ENCODE measurements at regions not wholly inside any gene's neighbourhood (a gene's known extent, or its start where the extent isn't known, plus 50 kb on each side); places are given as distances from the start of the nearest gene placed in this dataset.

DNA sequence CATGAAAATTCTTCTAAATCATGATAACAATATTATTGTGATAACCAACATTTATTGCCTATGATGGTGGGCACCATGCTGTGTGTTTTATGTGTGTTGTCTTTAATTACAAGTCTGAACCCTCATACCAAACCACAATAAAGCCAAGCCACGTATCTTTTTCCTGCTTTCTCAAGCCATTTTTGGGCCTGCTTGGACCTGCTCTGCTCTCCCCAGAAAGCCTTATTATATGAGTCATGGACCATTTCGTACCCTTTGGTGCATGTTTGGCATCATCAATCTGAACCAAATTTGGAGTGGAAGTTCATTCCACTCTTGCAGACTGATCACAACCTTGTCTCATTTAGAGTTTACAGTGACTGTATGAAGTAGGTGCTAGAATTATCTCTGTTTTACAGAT is 87.3 kb upstream of the CD53 start:
- TF ChIP-seq SPI1 (IDR thresholded peaks at IDR 0.05; ENCODE audit: borderline replicate concordance, low read depth), result no peak
- TF ChIP-seq POLR2AphosphoS5 (IDR thresholded peaks at IDR 0.05; ENCODE audit: low read depth), result no peak
- DNase-seq (ENCODE audit: low read depth in 1 of 2, low spot score in 1 of 2), result no peak
- H3K27me3 ChIP-seq (ENCODE audit: insufficient read depth, poor library complexity, severe bottlenecking), result no peaks in the 10 kb centered on the region
- no peak overlapping the region for H3K4me3 ChIP-seq (replicated peaks; ENCODE audit: insufficient read depth, low read length)
- H3K27ac ChIP-seq (replicated peaks), result no peak overlapping the region

DNA sequence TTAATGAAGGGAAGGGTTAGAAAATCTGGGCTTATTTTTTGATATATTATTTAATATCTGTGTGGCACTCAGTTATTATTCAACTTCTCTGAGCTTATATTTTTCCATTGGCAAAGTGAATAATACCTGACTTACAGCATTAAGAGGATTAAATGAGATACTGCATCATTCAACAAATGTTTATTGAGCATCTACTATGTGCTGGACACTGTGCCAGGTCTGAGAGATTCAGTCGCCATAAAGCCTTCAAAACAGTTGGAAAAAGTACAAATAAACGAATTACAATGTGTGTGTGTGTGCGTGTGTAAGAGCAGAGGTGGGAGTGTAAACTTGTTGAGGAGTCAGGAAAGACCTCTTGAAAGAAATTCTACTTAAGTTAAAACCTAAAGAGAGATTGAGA is 87.9 kb upstream of the CD53 start:
- DNase-seq (ENCODE audit: low read depth in 1 of 2, low spot score in 1 of 2), result no peak
- TF ChIP-seq GABPA (IDR thresholded peaks at IDR 0.05; ENCODE audit: low read depth) (no peak), SPI1 (IDR thresholded peaks at IDR 0.05; ENCODE audit: borderline replicate concordance, low read depth) (no peak), POLR2AphosphoS5 (IDR thresholded peaks at IDR 0.05; ENCODE audit: low read depth) (no peak)
- TF ChIP-seq, protein P1, sequence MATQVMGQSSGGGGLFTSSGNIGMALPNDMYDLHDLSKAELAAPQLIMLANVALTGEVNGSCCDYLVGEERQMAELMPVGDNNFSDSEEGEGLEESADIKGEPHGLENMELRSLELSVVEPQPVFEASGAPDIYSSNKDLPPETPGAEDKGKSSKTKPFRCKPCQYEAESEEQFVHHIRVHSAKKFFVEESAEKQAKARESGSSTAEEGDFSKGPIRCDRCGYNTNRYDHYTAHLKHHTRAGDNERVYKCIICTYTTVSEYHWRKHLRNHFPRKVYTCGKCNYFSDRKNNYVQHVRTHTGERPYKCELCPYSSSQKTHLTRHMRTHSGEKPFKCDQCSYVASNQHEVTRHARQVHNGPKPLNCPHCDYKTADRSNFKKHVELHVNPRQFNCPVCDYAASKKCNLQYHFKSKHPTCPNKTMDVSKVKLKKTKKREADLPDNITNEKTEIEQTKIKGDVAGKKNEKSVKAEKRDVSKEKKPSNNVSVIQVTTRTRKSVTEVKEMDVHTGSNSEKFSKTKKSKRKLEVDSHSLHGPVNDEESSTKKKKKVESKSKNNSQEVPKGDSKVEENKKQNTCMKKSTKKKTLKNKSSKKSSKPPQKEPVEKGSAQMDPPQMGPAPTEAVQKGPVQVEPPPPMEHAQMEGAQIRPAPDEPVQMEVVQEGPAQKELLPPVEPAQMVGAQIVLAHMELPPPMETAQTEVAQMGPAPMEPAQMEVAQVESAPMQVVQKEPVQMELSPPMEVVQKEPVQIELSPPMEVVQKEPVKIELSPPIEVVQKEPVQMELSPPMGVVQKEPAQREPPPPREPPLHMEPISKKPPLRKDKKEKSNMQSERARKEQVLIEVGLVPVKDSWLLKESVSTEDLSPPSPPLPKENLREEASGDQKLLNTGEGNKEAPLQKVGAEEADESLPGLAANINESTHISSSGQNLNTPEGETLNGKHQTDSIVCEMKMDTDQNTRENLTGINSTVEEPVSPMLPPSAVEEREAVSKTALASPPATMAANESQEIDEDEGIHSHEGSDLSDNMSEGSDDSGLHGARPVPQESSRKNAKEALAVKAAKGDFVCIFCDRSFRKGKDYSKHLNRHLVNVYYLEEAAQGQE (IDR thresholded peaks at IDR 0.05; ENCODE audit: insufficient replicate concordance, low read depth), result no peak
- TF ChIP-seq, protein P2, sequence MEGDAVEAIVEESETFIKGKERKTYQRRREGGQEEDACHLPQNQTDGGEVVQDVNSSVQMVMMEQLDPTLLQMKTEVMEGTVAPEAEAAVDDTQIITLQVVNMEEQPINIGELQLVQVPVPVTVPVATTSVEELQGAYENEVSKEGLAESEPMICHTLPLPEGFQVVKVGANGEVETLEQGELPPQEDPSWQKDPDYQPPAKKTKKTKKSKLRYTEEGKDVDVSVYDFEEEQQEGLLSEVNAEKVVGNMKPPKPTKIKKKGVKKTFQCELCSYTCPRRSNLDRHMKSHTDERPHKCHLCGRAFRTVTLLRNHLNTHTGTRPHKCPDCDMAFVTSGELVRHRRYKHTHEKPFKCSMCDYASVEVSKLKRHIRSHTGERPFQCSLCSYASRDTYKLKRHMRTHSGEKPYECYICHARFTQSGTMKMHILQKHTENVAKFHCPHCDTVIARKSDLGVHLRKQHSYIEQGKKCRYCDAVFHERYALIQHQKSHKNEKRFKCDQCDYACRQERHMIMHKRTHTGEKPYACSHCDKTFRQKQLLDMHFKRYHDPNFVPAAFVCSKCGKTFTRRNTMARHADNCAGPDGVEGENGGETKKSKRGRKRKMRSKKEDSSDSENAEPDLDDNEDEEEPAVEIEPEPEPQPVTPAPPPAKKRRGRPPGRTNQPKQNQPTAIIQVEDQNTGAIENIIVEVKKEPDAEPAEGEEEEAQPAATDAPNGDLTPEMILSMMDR (IDR thresholded peaks at IDR 0.05; ENCODE audit: insufficient read depth, low read length), result no peak
- H3K27me3 ChIP-seq (ENCODE audit: insufficient read depth, poor library complexity, severe bottlenecking), result no peaks in the 10 kb centered on the region
- no peak overlapping the region for H3K27ac ChIP-seq (replicated peaks)
- no peak overlapping the region for H3K4me3 ChIP-seq (replicated peaks; ENCODE audit: insufficient read depth, low read length)

DNA sequence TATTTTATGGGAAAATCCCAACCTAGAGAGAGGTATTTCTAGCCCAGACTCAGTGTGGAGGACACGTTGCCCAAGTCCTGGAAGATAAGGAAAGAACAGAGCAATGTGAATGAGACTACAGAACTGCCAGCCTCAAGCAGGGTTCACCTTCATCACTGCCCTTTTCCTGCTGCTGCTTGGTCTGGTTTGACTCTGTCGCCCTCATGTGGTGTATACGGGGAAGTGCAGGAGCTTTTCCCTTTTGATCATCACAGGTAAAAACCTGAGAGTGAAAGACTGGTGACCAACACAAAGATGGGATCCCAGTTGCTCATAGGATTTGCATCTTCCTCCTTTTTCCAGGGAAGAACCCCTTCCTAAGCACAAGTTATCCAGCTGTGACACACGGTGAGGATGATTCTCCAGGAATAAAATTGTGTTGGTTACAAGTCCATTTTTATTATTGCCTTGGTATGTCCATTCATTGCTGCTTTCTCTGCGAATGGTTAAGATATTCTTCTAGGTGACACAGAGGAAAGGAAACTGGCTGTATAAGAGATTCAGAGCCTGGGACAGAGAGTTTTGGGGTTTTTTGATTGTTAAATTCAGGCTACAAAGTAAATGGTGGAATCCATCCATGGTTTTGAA is 89.5 kb upstream of the CD53 start:
- Histone ChIP-seq H3K27me3 (ENCODE audit: insufficient read depth, poor library complexity, severe bottlenecking) (no peaks in the 10 kb centered on the region), H3K27ac (replicated peaks) (no peak overlapping the region), H3K4me3 (replicated peaks; ENCODE audit: insufficient read depth, low read length) (no peak overlapping the region)
- TF ChIP-seq, protein P2 (IDR thresholded peaks at IDR 0.05; ENCODE audit: insufficient read depth, low read length), result peak; percentile 97
- no peak; the same call in 1 of the 2 replicates for TF ChIP-seq SPI1 (IDR thresholded peaks at IDR 0.05; ENCODE audit: borderline replicate concordance, low read depth)
- TF ChIP-seq GABPA (IDR thresholded peaks at IDR 0.05; ENCODE audit: low read depth), result no peak
- TF ChIP-seq, protein P1 (IDR thresholded peaks at IDR 0.05; ENCODE audit: insufficient replicate concordance, low read depth), result no peak
- no peak for TF ChIP-seq POLR2AphosphoS5 (IDR thresholded peaks at IDR 0.05; ENCODE audit: low read depth)
- peak; percentile 34 to 61 for DNase-seq (ENCODE audit: low read depth in 1 of 2, low spot score in 1 of 2)

DNA sequence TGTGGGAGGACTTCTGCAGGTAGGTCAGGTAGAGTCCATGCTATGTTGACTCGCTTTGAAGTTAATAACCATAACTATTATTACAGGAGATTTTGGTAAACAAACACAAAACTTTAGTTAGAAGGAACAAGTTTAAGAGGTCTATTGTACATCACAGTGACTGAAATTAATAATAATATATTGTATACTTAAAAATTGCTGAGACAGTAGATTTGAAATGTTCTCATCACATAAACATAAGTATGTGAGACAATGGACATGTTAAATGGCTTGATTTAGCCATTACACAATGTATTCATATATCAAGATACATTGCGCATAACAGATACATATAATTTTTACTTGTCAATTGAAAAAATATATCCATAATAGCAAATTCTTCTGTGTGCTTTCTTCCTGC is 91.4 kb upstream of the CD53 start:
- TF ChIP-seq SPI1 (IDR thresholded peaks at IDR 0.05; ENCODE audit: borderline replicate concordance, low read depth) (no peak), GABPA (IDR thresholded peaks at IDR 0.05; ENCODE audit: low read depth) (no peak), POLR2AphosphoS5 (IDR thresholded peaks at IDR 0.05; ENCODE audit: low read depth) (no peak)
- TF ChIP-seq, protein P2 (IDR thresholded peaks at IDR 0.05; ENCODE audit: insufficient read depth, low read length), result no peak
- TF ChIP-seq, protein P1 (IDR thresholded peaks at IDR 0.05; ENCODE audit: insufficient replicate concordance, low read depth), result no peak
- Histone ChIP-seq H3K27me3 (ENCODE audit: insufficient read depth, poor library complexity, severe bottlenecking) (no peaks in the 10 kb centered on the region), H3K4me3 (replicated peaks; ENCODE audit: insufficient read depth, low read length) (no peak overlapping the region), H3K27ac (replicated peaks) (no peak overlapping the region)
- DNase-seq (ENCODE audit: low read depth in 1 of 2, low spot score in 1 of 2), result no peak

Measured in HL-60 (cell line).